Fibroblast of skin of left quadriceps (primary cell): ENCODE measurements at regions not wholly inside any gene's neighbourhood (a gene's known extent, or its start where the extent isn't known, plus 50 kb on each side); places are given as distances from the start of the nearest gene placed in this dataset.
"Not testable (repeated sequence)": the region's sequence is repeated elsewhere in the genome, so short reads cannot be mapped to it uniquely, and the experiment has no call there.

Source experiments
- DNase-seq, 2 experiments: peaks; one replicate each; pipeline ENCODE4 v3.0.0-alpha.2; 2013; ENCODE audit warnings: low read depth in 2 of 2

DNA sequence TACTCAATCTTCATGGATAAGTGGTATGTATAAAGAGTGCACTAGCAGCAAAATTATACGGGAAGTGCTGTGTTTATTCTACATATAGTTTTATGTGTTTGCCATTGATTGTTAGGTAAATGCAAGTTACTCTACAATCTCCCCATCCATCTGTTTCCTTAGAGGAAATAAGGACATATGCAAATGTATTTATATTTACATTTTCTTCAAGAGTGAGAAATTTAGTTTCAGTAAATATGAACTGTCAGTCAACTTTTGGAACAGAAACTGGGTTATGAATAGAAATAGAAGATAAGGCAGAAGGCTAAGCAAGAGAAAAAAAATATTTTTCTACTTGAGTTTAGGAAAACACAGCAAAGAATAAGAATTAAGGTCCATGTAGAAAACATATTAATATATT, 176.1 kb upstream of the KLHL1 start:
- DNase-seq, result no peak

DNA sequence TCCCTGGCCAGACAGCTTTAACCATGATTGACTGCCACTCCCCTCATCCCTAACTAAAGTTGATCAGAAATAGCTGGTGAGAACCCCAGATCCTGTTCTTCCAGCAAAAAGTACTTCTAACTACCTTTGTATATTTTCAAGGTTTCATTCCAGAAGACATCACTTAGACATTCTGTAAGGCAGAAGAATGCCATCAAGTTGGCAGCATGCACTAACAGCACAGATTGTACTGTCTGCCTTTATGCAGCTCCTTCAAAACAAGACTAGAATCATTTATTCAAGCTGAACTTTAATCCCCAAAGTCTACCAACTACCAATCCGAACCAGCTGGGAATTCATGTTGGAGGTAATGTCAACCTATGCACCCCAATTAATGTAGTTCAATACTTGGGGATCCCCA, 167.6 kb upstream of the KLHL1 start:
- DNase-seq, result no peak

GRCh38 chr13:70255406-70255991, 147.2 kb upstream of the KLHL1 start:
- DNase-seq, result no peak

DNA sequence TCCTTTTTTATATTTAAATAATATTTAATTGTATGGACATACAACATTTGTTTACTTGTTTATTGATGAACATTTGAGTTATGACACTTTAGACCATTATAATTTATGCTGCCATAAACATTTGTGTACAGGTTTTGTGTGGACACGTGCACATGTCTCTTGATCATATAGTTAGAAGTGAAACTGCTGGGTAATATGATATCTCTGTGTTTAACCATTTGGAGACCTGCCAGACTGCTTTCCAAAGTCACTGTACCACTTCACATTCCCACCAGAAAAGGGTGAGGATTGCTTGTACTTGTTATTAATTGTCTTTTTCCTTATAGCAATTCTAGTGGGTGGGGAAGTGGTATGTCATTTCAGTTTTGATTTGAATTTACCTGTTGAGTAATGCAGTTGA, 145.6 kb upstream of the KLHL1 start:
- no peak for DNase-seq

DNA sequence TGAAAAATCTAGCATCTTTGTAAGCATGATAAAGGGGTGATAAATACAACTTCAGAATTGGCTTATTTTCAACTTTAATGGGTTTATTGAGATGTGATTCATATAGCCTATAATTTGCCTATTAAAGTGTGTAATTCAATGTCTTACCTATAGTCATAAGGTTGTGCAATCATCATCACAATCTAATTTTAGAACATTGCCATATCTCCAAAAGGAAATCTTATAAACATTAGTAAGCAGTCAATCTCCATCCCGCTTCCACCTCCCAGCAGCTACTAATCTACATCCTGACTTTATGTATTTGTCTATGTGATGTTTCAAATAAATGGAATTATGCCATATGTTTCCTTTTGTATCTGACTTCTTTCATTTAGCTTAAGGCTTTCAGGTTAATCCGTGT, 145.2 kb upstream of the KLHL1 start:
- no peak for DNase-seq

- DNase-seq, result no peak
Observed at GRCh38 chr13:70249332-70250064, 141.2 kb upstream of the KLHL1 start.

DNA sequence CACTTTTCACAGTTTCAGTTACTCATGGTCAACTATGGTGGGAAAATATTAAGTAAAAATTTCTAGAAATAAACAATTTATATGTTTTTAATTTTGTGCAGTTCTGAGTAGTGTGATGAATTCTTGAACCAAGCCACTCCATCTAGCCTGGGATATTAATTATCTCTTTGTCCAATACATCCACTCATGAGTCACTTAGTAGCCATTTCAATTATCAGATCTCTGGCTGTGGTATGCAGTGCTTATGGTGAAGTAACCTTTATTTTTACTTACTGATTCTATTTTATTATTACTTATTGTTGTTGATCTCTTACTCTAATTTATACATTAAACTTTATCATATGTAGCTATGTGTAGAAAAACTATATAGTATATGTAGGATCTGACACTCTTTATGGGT, 128.9 kb upstream of the KLHL1 start:
- DNase-seq, result no peak

DNA sequence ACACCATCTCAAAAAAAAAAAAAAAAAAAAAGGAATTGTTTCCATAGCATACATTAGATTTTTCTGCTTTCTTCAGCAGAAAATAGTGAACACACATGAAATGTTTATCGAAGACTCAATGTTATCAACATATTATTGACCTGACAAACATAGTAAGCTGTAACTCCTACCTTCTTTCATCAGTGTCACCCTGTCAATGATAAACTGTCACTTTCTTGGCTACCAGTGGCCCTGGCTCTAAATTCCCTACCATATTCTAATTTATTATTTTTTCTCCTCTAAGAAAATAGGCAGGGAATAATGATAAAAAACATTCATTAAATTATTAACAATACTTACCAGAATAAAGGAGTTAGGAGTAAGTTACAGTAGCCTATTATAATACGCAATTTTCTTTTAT, 127.3 kb upstream of the KLHL1 start:
- DNase-seq, result no peak

DNA sequence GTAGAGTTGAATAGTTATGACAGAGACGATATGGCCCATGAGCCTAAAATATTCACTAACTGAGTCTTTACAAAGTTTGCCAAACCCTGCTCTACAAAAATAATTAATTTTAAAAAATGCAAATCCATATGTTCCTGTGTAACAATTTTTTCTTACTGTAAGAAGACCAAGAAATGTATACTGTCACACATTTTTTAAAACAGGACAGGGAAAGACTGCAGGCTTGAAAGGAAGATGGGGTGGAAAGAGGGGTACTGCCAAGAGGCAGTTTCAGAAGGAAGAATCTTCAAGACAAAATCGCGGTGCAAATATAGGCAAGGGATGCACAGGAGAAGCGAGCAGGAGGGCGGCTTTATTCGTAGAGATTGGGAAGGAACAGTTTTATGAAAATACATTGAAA, 115.7 kb upstream of the KLHL1 start:
- DNase-seq, result no peak

DNA sequence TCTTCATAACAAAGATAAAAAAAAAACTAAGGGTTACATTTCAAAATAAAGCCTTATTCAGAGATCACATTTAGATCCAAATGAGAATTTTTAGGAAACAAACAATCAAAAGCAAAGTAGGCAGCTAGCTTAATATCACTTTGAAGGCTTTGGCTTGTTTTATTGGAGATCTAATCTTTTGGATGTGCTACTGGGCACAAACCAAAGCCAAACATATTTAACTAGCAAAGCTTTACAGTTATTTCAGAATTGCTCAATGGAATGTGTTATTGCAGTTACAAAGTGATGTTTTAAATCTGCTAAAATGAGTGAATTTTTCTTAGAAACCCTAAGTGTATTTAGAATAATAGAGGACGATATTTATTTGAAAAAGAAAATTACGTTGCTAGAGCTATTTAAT, 114.7 kb upstream of the KLHL1 start:
- no peak for DNase-seq

- no peak for DNase-seq
Observed at GRCh38 chr13:70218618-70219017, 110.4 kb upstream of the KLHL1 start.

- not testable (repeated sequence) for DNase-seq
Observed at GRCh38 chr13:70208968-70209367, 100.7 kb upstream of the KLHL1 start.

- DNase-seq, result no peak
Observed at GRCh38 chr13:70206671-70207070, 98.4 kb upstream of the KLHL1 start.

- no peak for DNase-seq
Observed at GRCh38 chr13:70203661-70204229, 95.5 kb upstream of the KLHL1 start.

GRCh38 chr13:70191034-70191433, 82.8 kb upstream of the KLHL1 start:
- DNase-seq, result no peak

- no peak for DNase-seq
Observed at GRCh38 chr13:70189981-70190380, 81.7 kb upstream of the KLHL1 start.

DNA sequence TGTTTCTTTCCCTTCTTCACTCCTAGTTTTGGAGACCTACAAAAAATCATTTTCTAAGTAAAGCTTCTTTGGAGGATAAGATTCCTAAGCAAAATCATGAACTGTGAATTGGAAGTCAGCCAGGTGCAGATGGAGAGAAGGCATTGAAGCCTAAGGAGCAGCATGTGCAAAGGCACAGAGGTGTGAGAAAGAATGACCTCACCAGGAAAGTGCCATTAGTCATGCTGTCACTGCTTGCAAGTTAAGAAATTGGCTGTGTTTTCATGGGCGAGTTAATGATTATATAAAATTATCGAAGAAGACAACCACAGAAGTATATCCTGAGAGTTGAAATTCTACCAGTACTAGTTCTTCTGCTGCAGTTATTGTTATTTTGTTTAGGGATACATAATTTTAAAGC, 80.3 kb upstream of the KLHL1 start:
- DNase-seq, result no peak

DNA sequence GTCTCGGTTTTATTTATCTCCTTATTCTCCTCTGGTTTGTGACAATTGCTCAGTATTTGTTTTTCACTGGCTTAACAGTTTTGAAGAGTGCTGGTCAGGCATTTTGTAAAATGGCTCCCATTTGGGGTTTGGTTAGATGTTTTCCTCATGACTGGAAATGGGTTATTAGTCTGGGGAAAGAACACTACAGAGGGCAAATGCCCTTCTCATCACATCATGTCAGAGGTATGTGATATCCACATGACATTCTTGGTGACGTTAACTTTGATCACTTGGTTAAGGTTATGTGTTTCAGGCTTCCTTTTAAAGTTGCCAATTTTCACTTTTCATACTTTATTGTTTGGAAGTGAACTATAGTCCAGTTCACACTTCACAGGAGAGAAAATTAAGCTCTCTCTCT, 74.8 kb upstream of the KLHL1 start:
- no peak for DNase-seq
